SK-N-SH treated with all-trans-retinoic acid at 6 μM for 48 hours (cell line): ENCODE measurements at regions not wholly inside any gene's neighbourhood (a gene's known extent, or its start where the extent isn't known, plus 50 kb on each side); places are given as distances from the start of the nearest gene placed in this dataset.

Source experiments
- ATAC-seq: fragments of 200-7000 bp; cut with Tn5 transposase; 3 replicates; pipeline ENCODE4 v1.9.1; 2020; ENCODE audit warnings: mild to moderate bottlenecking, moderate library complexity
- ARNTL ChIP-seq: fragments of 450-650 bp; formaldehyde crosslinking; IDR thresholded peaks from 2 replicates; pipeline ENCODE4 v1.5.0; 2020; ENCODE audit warnings: low read depth, mild to moderate bottlenecking, moderate library complexity, borderline replicate concordance
- BACH2 ChIP-seq: fragments of 250-450 bp; sonication (Bioruptor Pico); IDR thresholded peaks from 2 replicates; pipeline ENCODE4 v1.9.0; 2021; ENCODE audit warnings: mild to moderate bottlenecking, borderline replicate concordance
- CREB5 ChIP-seq: fragments of 250-450 bp; sonication (Bioruptor Pico); IDR thresholded peaks from 2 replicates; pipeline ENCODE4 v1.5.1; 2020; ENCODE audit warnings: low read depth, mild to moderate bottlenecking, moderate library complexity
- CSDC2 ChIP-seq: fragments of 250-450 bp; sonication (Bioruptor Pico); IDR thresholded peaks from 2 replicates; pipeline ENCODE4 v1.5.0; 2020; ENCODE audit warnings: mild to moderate bottlenecking, moderate library complexity
- ESRRG ChIP-seq: fragments of 250-450 bp; sonication (Bioruptor Pico); IDR thresholded peaks from 2 replicates; pipeline ENCODE4 v1.6.1; 2021; ENCODE audit warnings: mild to moderate bottlenecking
- GLIS3 ChIP-seq: fragments of 250-450 bp; sonication (Bioruptor Pico); IDR thresholded peaks from 2 replicates; pipeline ENCODE4 v1.5.0; 2020; ENCODE audit warnings: mild to moderate bottlenecking, moderate library complexity
- ISL1 ChIP-seq: fragments of 250-450 bp; sonication (Bioruptor Pico); IDR thresholded peaks from 2 replicates; pipeline ENCODE4 v2.1.2; 2022; ENCODE audit warnings: mild to moderate bottlenecking, moderate library complexity
- PATZ1 ChIP-seq: fragments of 250-450 bp; sonication (Bioruptor Pico); IDR thresholded peaks from 2 replicates; pipeline ENCODE4 v1.8.0; 2020; ENCODE audit warnings: mild to moderate bottlenecking, moderate library complexity, borderline replicate concordance
- POU6F1 ChIP-seq: fragments of 250-450 bp; sonication (Bioruptor Pico); IDR thresholded peaks from 2 replicates; pipeline ENCODE4 v1.8.0; 2021; ENCODE audit warnings: low read depth, mild to moderate bottlenecking, moderate library complexity, borderline replicate concordance
- PPARA ChIP-seq: fragments of 250-450 bp; sonication (Bioruptor Pico); IDR thresholded peaks from 2 replicates; pipeline ENCODE4 v1.5.0; 2020; ENCODE audit warnings: mild to moderate bottlenecking, borderline replicate concordance
- RARB ChIP-seq: fragments of 250-450 bp; sonication (Bioruptor Pico); IDR thresholded peaks from 2 replicates; pipeline ENCODE4 v1.8.0; 2021; ENCODE audit warnings: mild to moderate bottlenecking, moderate library complexity
- TCF4 ChIP-seq: fragments of 250-450 bp; sonication (Bioruptor Pico); IDR thresholded peaks from 2 replicates; pipeline ENCODE4 v1.8.0; 2021; ENCODE audit warnings: mild to moderate bottlenecking, moderate library complexity, borderline replicate concordance
- TOX ChIP-seq: fragments of 250-450 bp; sonication (Bioruptor Pico); IDR thresholded peaks from 2 replicates; pipeline ENCODE4 v1.8.0; 2021; ENCODE audit warnings: mild to moderate bottlenecking, moderate library complexity, borderline replicate concordance
- TSHZ2 ChIP-seq: fragments of 250-450 bp; sonication (Bioruptor Pico); IDR thresholded peaks from 2 replicates; pipeline ENCODE4 v1.5.0; 2020; ENCODE audit warnings: mild to moderate bottlenecking, moderate library complexity
- ZC3H10 ChIP-seq: fragments of 250-450 bp; sonication (Bioruptor Pico); IDR thresholded peaks from 2 replicates; pipeline ENCODE4 v1.5.1; 2021; ENCODE audit warnings: mild to moderate bottlenecking, moderate library complexity
- ZFP3 ChIP-seq: fragments of 250-450 bp; sonication (Bioruptor Pico); IDR thresholded peaks from 2 replicates; pipeline ENCODE4 v1.5.0; 2020; ENCODE audit warnings: mild to moderate bottlenecking, moderate library complexity
- ZFP30 ChIP-seq: fragments of 450-650 bp; formaldehyde crosslinking; IDR thresholded peaks from 2 replicates; pipeline ENCODE4 v1.5.0; 2022; ENCODE audit warnings: mild to moderate bottlenecking, moderate library complexity
- ZNF565 ChIP-seq: fragments of 450-650 bp; formaldehyde crosslinking; conservative IDR thresholded peaks from 2 replicates; pipeline ENCODE4 v1.5.0; 2020; ENCODE audit warnings: low read depth, mild to moderate bottlenecking, moderate library complexity
- ZNF70 ChIP-seq: fragments of 450-650 bp; formaldehyde crosslinking; IDR thresholded peaks from 2 replicates; pipeline ENCODE4 v1.5.0; 2020; ENCODE audit warnings: mild to moderate bottlenecking, moderate library complexity
- ZNF8 ChIP-seq: fragments of 450-650 bp; formaldehyde crosslinking; IDR thresholded peaks from 2 replicates; pipeline ENCODE4 v1.5.0; 2020; ENCODE audit warnings: mild to moderate bottlenecking, moderate library complexity

GRCh38 chr2:22281033-22281432 lies 1103.9 kb upstream of the KLHL29 start:
- TF ChIP-seq ZFP3 (peak; percentile 76), PATZ1 (CRISPR knock-in tag) (no peak), TCF4 (CRISPR knock-in tag) (peak; percentile 50; the same call in 1 of the 2 replicates), ZNF565 (no peak), ISL1 (CRISPR knock-in tag) (peak; percentile 40; the same call in 1 of the 2 replicates), PPARA (CRISPR knock-in tag) (0 out of 2 replicates have a peak, but pooled peaks have one; percentile 25), POU6F1 (CRISPR knock-in tag) (no peak)
- no peak; the same call in 2 of the 3 replicates for ATAC-seq

GRCh38 chr2:22282220-22282619 lies 1102.8 kb upstream of the KLHL29 start:
- ATAC-seq: no peak
- TF ChIP-seq ZNF70 (CRISPR knock-in tag) (no peak), ZNF8 (CRISPR knock-in tag) (no peak), ISL1 (CRISPR knock-in tag) (no peak), ZNF565 (no peak), TOX (CRISPR knock-in tag) (no peak), RARB (CRISPR knock-in tag) (no peak), ESRRG (no peak), ARNTL (CRISPR knock-in tag) (no peak), ZC3H10 (no peak), GLIS3 (CRISPR knock-in tag) (no peak), PPARA (CRISPR knock-in tag) (no peak), ZFP30 (CRISPR knock-in tag) (no peak), POU6F1 (CRISPR knock-in tag) (no peak), CSDC2 (CRISPR knock-in tag) (no peak), PATZ1 (CRISPR knock-in tag) (no peak), BACH2 (CRISPR knock-in tag) (no peak), CREB5 (CRISPR knock-in tag) (no peak)

GRCh38 chr2:22282916-22283315 lies 1102.1 kb upstream of the KLHL29 start:
- no peak for ATAC-seq
- TF ChIP-seq TSHZ2 (CRISPR knock-in tag): no peak
